SK-N-SH (cell line): ENCODE measurements at regions not wholly inside any gene's neighbourhood (a gene's known extent, or its start where the extent isn't known, plus 50 kb on each side); places are given as distances from the start of the nearest gene placed in this dataset.

Experiments
- CTCF ChIA-PET: fragments of 300-600, 350-600 bp; formaldehyde crosslinking; extraction: SDS; loops from one replicate; lab custom pipeline; 2021; lab: Yijun Ruan, JAX
- POLR2A ChIA-PET: fragments of 350-600 bp; sonication (Branson Sonifier 250); formaldehyde crosslinking; extraction: SDS; loops from one replicate; lab custom pipeline; 2020; ENCODE audit warnings: antibody characterized with exemption, inconsistent platforms; lab: Yijun Ruan, JAX
- DNase-seq: peaks from one replicate; pipeline ENCODE4 v3.0.0; 2012
- H2AFZ ChIP-seq: fragments of 200-600 bp; sonication (generic); 2 replicates; pipeline ENCODE4 v1.8.1; 2016; ENCODE audit warnings: antibody characterized with exemption, mild to moderate bottlenecking, low read depth
- H3F3A ChIP-seq: fragments of 200-600 bp; sonication (generic); replicated peaks from 2 replicates; pipeline ENCODE3; 2016; ENCODE audit warnings: antibody characterized with exemption, mild to moderate bottlenecking; ENCODE audit not compliant: insufficient read depth
- H3K27ac ChIP-seq, 2 experiments: fragments of 200-500 bp in 1 of 2; fragments of 200-600 bp in 1 of 2; sonication (Bioruptor generic) in 1 of 2; sonication (generic), shearing (Covaris generic) in 1 of 2; 2 replicates each; pipeline versions ENCODE4 v1.5.1 to v1.6.1; 2014 to 2016; ENCODE audit warnings: low read depth in 2 of 2, inconsistent platforms in 1 of 2, low read length in 1 of 2, mild to moderate bottlenecking in 1 of 2, mixed read lengths in 1 of 2
- H3K27me3 ChIP-seq: fragments of 200-600 bp; sonication (generic), shearing (Covaris generic); 2 replicates; pipeline ENCODE4 v1.6.1; 2016; ENCODE audit warnings: mixed run types; ENCODE audit not compliant: insufficient read depth
- H3K36me3 ChIP-seq, 2 experiments: fragments of 200-500 bp in 1 of 2; fragments of 200-600 bp in 1 of 2; sonication (Bioruptor generic) in 1 of 2; sonication (generic) in 1 of 2; replicated peaks in 1 of 2; 2 replicates each; pipeline versions ENCODE3 to v1.5.1; 2014 to 2016; ENCODE audit warnings: low read length in 1 of 2, mild to moderate bottlenecking in 1 of 2; ENCODE audit not compliant: insufficient read depth in 2 of 2, control insufficient read depth in 1 of 2
- H3K4me1 ChIP-seq, 2 experiments: fragments of 200-500 bp in 1 of 2; fragments of 200-600 bp in 1 of 2; sonication (Bioruptor generic) in 1 of 2; sonication (generic), shearing (Covaris generic) in 1 of 2; 2 replicates each; pipeline versions ENCODE4 v1.5.1 to v1.6.1; 2014 to 2016; ENCODE audit warnings: low read depth in 1 of 2, low read length in 1 of 2, mixed run types in 1 of 2; ENCODE audit not compliant: insufficient read depth in 2 of 2, control insufficient read depth in 1 of 2
- H3K4me2 ChIP-seq: fragments of 200-600 bp; sonication (generic), shearing (Covaris generic); 2 replicates; pipeline ENCODE4 v1.6.1; 2017; ENCODE audit warnings: mixed run types
- H3K4me3 ChIP-seq, 2 experiments: fragments of 200-500 bp in 1 of 2; fragments of 200-600 bp in 1 of 2; sonication (Bioruptor generic) in 1 of 2; sonication (generic), shearing (Covaris generic) in 1 of 2; 2 replicates each; pipeline versions ENCODE4 v1.5.1 to v1.8.1; 2014 to 2016; ENCODE audit warnings: low read depth in 2 of 2, inconsistent platforms in 1 of 2, low read length in 1 of 2, mild to moderate bottlenecking in 1 of 2, mixed read lengths in 1 of 2, moderate library complexity in 1 of 2
- H3K79me2 ChIP-seq: fragments of 200-600 bp; sonication (generic); 2 replicates; pipeline ENCODE4 v1.8.1; 2017; ENCODE audit warnings: mild to moderate bottlenecking; ENCODE audit not compliant: insufficient read depth
- H3K9ac ChIP-seq: fragments of 200-600 bp; sonication (generic); 2 replicates; pipeline ENCODE4 v1.6.1; 2017; ENCODE audit warnings: mixed run types
- H3K9me2 ChIP-seq: fragments of 200-600 bp; sonication (generic); 2 replicates; pipeline ENCODE4 v1.6.1; 2017; ENCODE audit warnings: mixed run types
- H3K9me3 ChIP-seq: fragments of 200-600 bp; sonication (generic); 2 replicates; pipeline ENCODE4 v1.6.1; 2017; ENCODE audit warnings: mixed run types, mild to moderate bottlenecking, moderate library complexity
- H4K20me1 ChIP-seq: fragments of 200-600 bp; sonication (generic); 2 replicates; pipeline ENCODE4 v1.6.1; 2017; ENCODE audit warnings: mild to moderate bottlenecking, mixed run types; ENCODE audit not compliant: insufficient read depth
- EP300 ChIP-seq, 2 experiments: IDR thresholded peaks; 2 replicates each; pipeline versions ENCODE4 v1.4.0 to v1.6.1; 2012; ENCODE audit warnings: borderline replicate concordance in 1 of 2, low read depth in 1 of 2, low read length in 1 of 2
- EZH2phosphoT487 ChIP-seq: fragments of 200-600 bp; sonication (generic); IDR thresholded peaks from 2 replicates; pipeline ENCODE4 v1.6.1; 2017; ENCODE audit warnings: low read depth, mixed run types, mild to moderate bottlenecking, antibody characterized with exemption, moderate library complexity, borderline replicate concordance
- FOSL2 ChIP-seq: IDR thresholded peaks from 2 replicates; pipeline ENCODE4 v1.4.0; 2012; ENCODE audit warnings: low read depth, mild to moderate bottlenecking, moderate library complexity, borderline replicate concordance
- FOXJ3 ChIP-seq: sonication (generic); formaldehyde crosslinking; IDR thresholded peaks from 2 replicates; pipeline ENCODE4 v1.5.1; 2020; ENCODE audit warnings: mild to moderate bottlenecking, missing genetic modification reagents
- IRF3 ChIP-seq: fragments of 150-350 bp; IDR thresholded peaks from 2 replicates; pipeline ENCODE4 v1.6.1; 2016; ENCODE audit warnings: mild to moderate bottlenecking, low read depth, low read length
- MEF2A ChIP-seq: IDR thresholded peaks from 2 replicates; pipeline ENCODE4 v1.4.0; 2012; ENCODE audit warnings: low read depth, borderline replicate concordance
- MXI1 ChIP-seq: IDR thresholded peaks from 2 replicates; pipeline ENCODE4 v1.6.1; 2012; ENCODE audit warnings: mild to moderate bottlenecking, low read depth, low read length, improper control_type of control experiment
- NFIC ChIP-seq: IDR thresholded peaks from 2 replicates; pipeline ENCODE4 v1.4.0; 2012; ENCODE audit warnings: borderline replicate concordance
- NRF1 ChIP-seq: IDR thresholded peaks from 2 replicates; pipeline ENCODE4 v1.6.1; 2012; ENCODE audit warnings: low read depth, mild to moderate bottlenecking, low read length
- RCOR1 ChIP-seq: fragments of 150-350 bp; IDR thresholded peaks from 2 replicates; pipeline ENCODE4 v1.6.1; 2017; ENCODE audit warnings: antibody characterized with exemption, low read length
- REST ChIP-seq: IDR thresholded peaks from 2 replicates; pipeline ENCODE4 v1.6.1; 2012; ENCODE audit warnings: mild to moderate bottlenecking, low read depth, low read length, moderate library complexity
- RFX5 ChIP-seq: IDR thresholded peaks from 2 replicates; pipeline ENCODE4 v1.6.1; 2012; ENCODE audit warnings: mild to moderate bottlenecking, improper control_type of control experiment, low read length
- SIN3A ChIP-seq: IDR thresholded peaks from 2 replicates; pipeline ENCODE4 v1.6.1; 2012; ENCODE audit warnings: low read depth, mild to moderate bottlenecking, low read length, moderate library complexity, borderline replicate concordance
- TAF1 ChIP-seq: IDR thresholded peaks from 2 replicates; pipeline ENCODE4 v1.6.1; 2012; ENCODE audit warnings: low read depth, mild to moderate bottlenecking, low read length, moderate library complexity, borderline replicate concordance
- TCF12 ChIP-seq: IDR thresholded peaks from 2 replicates; pipeline ENCODE4 v1.4.0; 2012
- USF1 ChIP-seq: IDR thresholded peaks from 2 replicates; pipeline ENCODE4 v1.4.0; 2012; ENCODE audit warnings: low read depth, borderline replicate concordance
- USF2 ChIP-seq: fragments of 150-350 bp; IDR thresholded peaks from 2 replicates; pipeline ENCODE4 v1.6.1; 2017; ENCODE audit warnings: antibody characterized with exemption, low read length, low read depth, borderline replicate concordance
- YY1 ChIP-seq: IDR thresholded peaks from 2 replicates; pipeline ENCODE4 v1.4.0; 2012; ENCODE audit warnings: low read depth, mild to moderate bottlenecking
- ZBTB33 ChIP-seq: IDR thresholded peaks from 2 replicates; pipeline ENCODE4 v1.4.0; 2012; ENCODE audit warnings: low read depth, borderline replicate concordance
- WGBS: methylation state at CpG from one replicate; pipeline ENCODE4 v1.1.6; 2017; ENCODE audit warnings: low lambda C conversion rate; 5-methylcytosine and 5-hydroxymethylcytosine counted together

- H3K36me3 ChIP-seq = no peaks in the 10 kb centered on the region
- 75% methylated on average over 1 of the region's 1 CpG for WGBS
- H3K79me2 ChIP-seq = no peaks in the 10 kb centered on the region
- H3K4me1 ChIP-seq = peaks cover 0 to 32% of the 10 kb centered on the region in 2 experiments; a peak in 2 of 4 replicates
- no peaks in the 10 kb centered on the region for H3K9me2 ChIP-seq
- H3K27me3 ChIP-seq = no peaks in the 10 kb centered on the region
- H2AFZ ChIP-seq = no peak overlapping the region
- ChIA-PET CTCF (interaction anchor here (1.1 kb wide), 1 partner anchor 116 kb away, joined by 3 read pairs; no protein-coding TSS in a partner anchor), POLR2A (no interaction called here)
- H3K9me3 ChIP-seq = no peaks in the 10 kb centered on the region
- no peaks in the 10 kb centered on the region for H4K20me1 ChIP-seq
- H3K4me3 ChIP-seq = no peak overlapping the region
- TF ChIP-seq ZBTB33 = no peak
- TF ChIP-seq REST = no peak
- no peak for TF ChIP-seq EZH2phosphoT487
- no peak for TF ChIP-seq SIN3A
- TF ChIP-seq EP300 (IDR thresholded peaks at IDR 0.05; ENCODE audit: borderline replicate concordance in 1 of 2, low read depth in 1 of 2, low read length in 1 of 2) = no peak
- TF ChIP-seq NFIC = no peak
- TF ChIP-seq MXI1 = no peak
- no peak for TF ChIP-seq USF1
- TF ChIP-seq TAF1 = no peak
- TF ChIP-seq IRF3 = no peak
- TF ChIP-seq RCOR1 = no peak
- no peak for TF ChIP-seq TCF12
- TF ChIP-seq NRF1 = no peak
- no peak for TF ChIP-seq FOXJ3 (CRISPR knock-in tag)
- no peak for TF ChIP-seq MEF2A
- TF ChIP-seq FOSL2 = no peak
- no peak for TF ChIP-seq RFX5
- TF ChIP-seq USF2 = no peak
- TF ChIP-seq YY1 = no peak
- DNase-seq = no peak
- H3K4me2 ChIP-seq = no peak overlapping the region
- H3K27ac ChIP-seq = no peak overlapping the region
- H3F3A ChIP-seq = no peaks in the 10 kb centered on the region
- H3K9ac ChIP-seq = no peak overlapping the region
These were observed 159.9 kb upstream of the RAB4A start for GRCh38 chr1:229110986-229111385.
